OCI-LY1 (cell line): ENCODE measurements at regions not wholly inside any gene's neighbourhood (a gene's known extent, or its start where the extent isn't known, plus 50 kb on each side); places are given as distances from the start of the nearest gene placed in this dataset.

Source experiments
- H2AFZ ChIP-seq: fragments of 200-600 bp; sonication (generic), shearing (Covaris generic); 2 replicates; pipeline ENCODE4 v1.6.0; 2014; ENCODE audit warnings: antibody characterized with exemption, mild to moderate bottlenecking, low read length
- H3F3A ChIP-seq: fragments of 200-600 bp; sonication (generic), shearing (Covaris generic); 2 replicates; pipeline ENCODE4 v1.6.0; 2014; ENCODE audit warnings: mild to moderate bottlenecking, antibody characterized with exemption, low read length, moderate library complexity; ENCODE audit not compliant: insufficient read depth
- H3K27ac ChIP-seq: fragments of 200-600 bp; sonication (generic); 2 replicates; pipeline ENCODE4 v1.5.1; 2014; ENCODE audit warnings: low read length, mixed run types, mild to moderate bottlenecking, low read depth; ENCODE audit not compliant: poor library complexity, severe bottlenecking
- H3K27me3 ChIP-seq: fragments of 200-600 bp; sonication (generic); 2 replicates; pipeline ENCODE4 v1.6.0; 2014; ENCODE audit warnings: antibody characterized with exemption, mild to moderate bottlenecking, low read length, moderate library complexity; ENCODE audit not compliant: insufficient read depth
- H3K36me3 ChIP-seq: fragments of 200-600 bp; sonication (generic); 2 replicates; pipeline ENCODE4 v1.6.1; 2014; ENCODE audit warnings: mild to moderate bottlenecking, antibody characterized with exemption, low read length, moderate library complexity, mixed read lengths; ENCODE audit not compliant: insufficient read depth
- H3K4me1 ChIP-seq: fragments of 200-600 bp; sonication (generic); 2 replicates; pipeline ENCODE4 v1.5.1; 2014; ENCODE audit warnings: mild to moderate bottlenecking, low read length, moderate library complexity; ENCODE audit not compliant: insufficient read depth, severe bottlenecking
- H3K4me2 ChIP-seq: fragments of 200-600 bp; sonication (generic), shearing (Covaris generic); 2 replicates; pipeline ENCODE4 v1.6.1; 2014; ENCODE audit warnings: low read length
- H3K4me3 ChIP-seq: fragments of 200-600 bp; sonication (generic); 2 replicates; pipeline ENCODE4 v1.5.1; 2014; ENCODE audit warnings: low read length, low read depth, mild to moderate bottlenecking, mixed read lengths; ENCODE audit not compliant: poor library complexity, severe bottlenecking
- H3K79me2 ChIP-seq: fragments of 200-600 bp; shearing (Covaris generic); 2 replicates; pipeline ENCODE4 v1.6.1; 2016; ENCODE audit warnings: mixed run types, low read length, mixed read lengths; ENCODE audit not compliant: insufficient read depth
- H3K9ac ChIP-seq: fragments of 200-600 bp; sonication (generic), shearing (Covaris generic); 2 replicates; pipeline ENCODE4 v1.6.1; 2014; ENCODE audit warnings: mild to moderate bottlenecking, low read length, mixed read lengths
- H3K9me2 ChIP-seq: fragments of 200-600 bp; sonication (generic), shearing (Covaris generic); 2 replicates; pipeline ENCODE4 v1.6.1; 2014; ENCODE audit warnings: low read depth, mild to moderate bottlenecking, low read length, mixed read lengths
- H3K9me3 ChIP-seq: fragments of 200-600 bp; shearing (Covaris generic); 2 replicates; pipeline ENCODE4 v1.6.1; 2014; ENCODE audit warnings: low read length, mixed read lengths
- H4K20me1 ChIP-seq: fragments of 200-600 bp; sonication (generic), shearing (Covaris generic); 2 replicates; pipeline ENCODE4 v1.6.0; 2016; ENCODE audit warnings: mild to moderate bottlenecking, low read length; ENCODE audit not compliant: insufficient read depth
- CTCF ChIP-seq: fragments of 200-600 bp; sonication (generic), shearing (Covaris generic); IDR thresholded peaks from 2 replicates; pipeline ENCODE4 v1.5.1; 2017; ENCODE audit warnings: mild to moderate bottlenecking, antibody characterized with exemption, low read length, moderate library complexity, mixed read lengths
- EZH2 ChIP-seq: fragments of 200-600 bp; sonication (generic), shearing (Covaris generic); IDR thresholded peaks from 2 replicates; pipeline ENCODE4 v1.8.0; 2017; ENCODE audit warnings: borderline replicate concordance, mixed run types, mild to moderate bottlenecking, antibody characterized with exemption, low read length, moderate library complexity, mixed read lengths

- H3K4me2 ChIP-seq, result no peak overlapping the region
- H3F3A ChIP-seq, result no peaks in the 10 kb centered on the region
- no peak overlapping the region for H3K27ac ChIP-seq
- H3K9me2 ChIP-seq, result no peaks in the 10 kb centered on the region
- no peak overlapping the region for H3K4me3 ChIP-seq
- no peak overlapping the region for H2AFZ ChIP-seq
- H3K36me3 ChIP-seq, result no peaks in the 10 kb centered on the region
- TF ChIP-seq CTCF, result no peak
- no peak for TF ChIP-seq EZH2
- H3K4me1 ChIP-seq, result peaks cover 3% of the 10 kb centered on the region
- no peaks in the 10 kb centered on the region for H3K27me3 ChIP-seq
- no peaks in the 10 kb centered on the region for H3K79me2 ChIP-seq
- H3K9ac ChIP-seq, result no peak overlapping the region
- no peaks in the 10 kb centered on the region for H4K20me1 ChIP-seq
- peaks cover 4% of the 10 kb centered on the region; the same call in 1 of the 2 replicates for H3K9me3 ChIP-seq
These were observed 324.9 kb upstream of the GATB start for GRCh38 chr4:152085657-152086056.

- Histone ChIP-seq H3K4me3 (no peak overlapping the region), H2AFZ (no peak overlapping the region), H4K20me1 (no peaks in the 10 kb centered on the region), H3K27me3 (no peaks in the 10 kb centered on the region), H3K9me2 (no peaks in the 10 kb centered on the region), H3K9ac (no peak overlapping the region), H3F3A (no peaks in the 10 kb centered on the region), H3K4me1 (peaks cover 24% of the 10 kb centered on the region), H3K79me2 (no peaks in the 10 kb centered on the region), H3K36me3 (no peaks in the 10 kb centered on the region), H3K4me2 (no peak overlapping the region), H3K9me3 (peaks cover 4% of the 10 kb centered on the region; the same call in 1 of the 2 replicates), H3K27ac (no peak overlapping the region)
- TF ChIP-seq EZH2 (no peak), CTCF (no peak)
These were observed 322.5 kb upstream of the GATB start for GRCh38 chr4:152083338-152083737.

- Histone ChIP-seq H3K27me3 (no peaks in the 10 kb centered on the region), H4K20me1 (no peaks in the 10 kb centered on the region), H3K4me3 (no peak overlapping the region), H3K27ac (peak overlapping the region; percentile 93), H3K9me3 (peaks cover 4% of the 10 kb centered on the region; the same call in 1 of the 2 replicates), H2AFZ (no peak overlapping the region), H3K4me1 (peaks cover 32% of the 10 kb centered on the region), H3F3A (no peaks in the 10 kb centered on the region), H3K79me2 (no peaks in the 10 kb centered on the region), H3K9me2 (no peaks in the 10 kb centered on the region), H3K36me3 (no peaks in the 10 kb centered on the region), H3K9ac (no peak overlapping the region), H3K4me2 (no peak overlapping the region)
- TF ChIP-seq CTCF (no peak), EZH2 (no peak)
These were observed 320.2 kb upstream of the GATB start for GRCh38 chr4:152081024-152081423.
